Panc1 (cell line): ENCODE measurements at regions not wholly inside any gene's neighbourhood (a gene's known extent, or its start where the extent isn't known, plus 50 kb on each side); places are given as distances from the start of the nearest gene placed in this dataset.

ENCODE experiments used
- ATAC-seq: fragments of 200-7000 bp; cut with Tn5 transposase; 2 replicates; pipeline ENCODE4 v1.9.1; 2020; ENCODE audit warnings: mild to moderate bottlenecking, moderate library complexity
- BruUV-seq: library from RNA; stranded (reverse); fragments of 400-500 nt; replicated peaks from 2 replicates; lab custom pipeline; 2021; lab: Mats Ljungman, UMichigan
- CTCF ChIA-PET: fragments of 300-600 bp; sonication (Branson Sonifier 250); formaldehyde crosslinking; loops from one replicate; lab custom pipeline; 2022; ENCODE audit warnings: antibody characterized with exemption; lab: Charles Lee
- POLR2A ChIA-PET: fragments of 300-600 bp; sonication (Branson Sonifier 250); formaldehyde crosslinking; loops from one replicate; lab custom pipeline; 2022; ENCODE audit warnings: antibody characterized with exemption; lab: Charles Lee
- DNase-seq: peaks from one replicate; pipeline ENCODE4 v3.0.0-alpha.2; 2010; ENCODE audit warnings: low read depth, low spot score
- H3K27ac ChIP-seq: 2 replicates; pipeline ENCODE4 v1.5.1; 2011; ENCODE audit warnings: mild to moderate bottlenecking, low read length, inconsistent platforms
- H3K27me3 ChIP-seq: fragments of 200-500 bp; sonication (Bioruptor generic); 2 replicates; pipeline ENCODE4 v1.6.0; 2014; ENCODE audit warnings: low read length, inconsistent platforms; ENCODE audit not compliant: control insufficient read depth, insufficient read depth
- H3K36me3 ChIP-seq: fragments of 200-500 bp; sonication (Bioruptor generic); 2 replicates; pipeline ENCODE4 v1.5.1; 2014; ENCODE audit warnings: inconsistent platforms, mild to moderate bottlenecking, low read length, moderate library complexity; ENCODE audit not compliant: control insufficient read depth, insufficient read depth
- H3K4me1 ChIP-seq: 2 replicates; pipeline ENCODE4 v1.5.1; 2011; ENCODE audit warnings: inconsistent platforms, mild to moderate bottlenecking, low read length, moderate library complexity; ENCODE audit not compliant: control insufficient read depth, insufficient read depth
- H3K4me3 ChIP-seq, 2 experiments: 2 replicates each; pipeline ENCODE4 v1.5.1; 2011 to 2012; ENCODE audit warnings: low read depth in 2 of 2, low read length in 2 of 2, mild to moderate bottlenecking in 2 of 2, inconsistent platforms in 1 of 2, moderate library complexity in 1 of 2
- H3K9me3 ChIP-seq: fragments of 200-500 bp; sonication (Bioruptor generic); 2 replicates; pipeline ENCODE4 v1.5.1; 2014; ENCODE audit warnings: low read depth, mild to moderate bottlenecking, inconsistent platforms, low read length, moderate library complexity; ENCODE audit not compliant: control insufficient read depth, insufficient read depth
- POLR2AphosphoS5 ChIP-seq: IDR thresholded peaks from 2 replicates; pipeline ENCODE4 v1.6.1; 2012; ENCODE audit warnings: mild to moderate bottlenecking, low read depth, low read length, moderate library complexity
- SIN3A ChIP-seq: IDR thresholded peaks from 2 replicates; pipeline ENCODE4 v1.6.1; 2012; ENCODE audit warnings: low read depth, mild to moderate bottlenecking, low read length, moderate library complexity, borderline replicate concordance; ENCODE audit not compliant: insufficient read depth
- TCF7L2 ChIP-seq: IDR thresholded peaks from 2 replicates; pipeline ENCODE4 v1.6.1; 2011; ENCODE audit warnings: mild to moderate bottlenecking, low read depth, low read length, inconsistent platforms
- in situ Hi-C: cut with HindIII; loops from 2 replicates; pipeline ENCODE4 v1.10.0; 2016; ENCODE audit warnings: low sequenced_read_pairs, low pct_unique_long_range_greater_than_20kb
- intact Hi-C: fragments of 100-400 bp; cut with micrococcal nuclease; formaldehyde crosslinking; loops from one replicate; pipeline ENCODE4 v1.10.0; 2022; ENCODE audit not compliant: unreplicated experiment
- TF ChIP-seq, protein P1 (sequence below): fragments of 450-650 bp; IDR thresholded peaks from 2 replicates; pipeline ENCODE4 v1.5.1; 2017; ENCODE audit warnings: mild to moderate bottlenecking
- TF ChIP-seq, protein P2 (sequence below), 2 experiments: IDR thresholded peaks; 2 replicates each; pipeline ENCODE4 v1.6.1; 2011 to 2012; ENCODE audit warnings: low read depth in 2 of 2, control low read depth in 1 of 2, low read length in 1 of 2, mild to moderate bottlenecking in 1 of 2, moderate library complexity in 1 of 2; ENCODE audit not compliant: insufficient read depth in 1 of 2

DNA sequence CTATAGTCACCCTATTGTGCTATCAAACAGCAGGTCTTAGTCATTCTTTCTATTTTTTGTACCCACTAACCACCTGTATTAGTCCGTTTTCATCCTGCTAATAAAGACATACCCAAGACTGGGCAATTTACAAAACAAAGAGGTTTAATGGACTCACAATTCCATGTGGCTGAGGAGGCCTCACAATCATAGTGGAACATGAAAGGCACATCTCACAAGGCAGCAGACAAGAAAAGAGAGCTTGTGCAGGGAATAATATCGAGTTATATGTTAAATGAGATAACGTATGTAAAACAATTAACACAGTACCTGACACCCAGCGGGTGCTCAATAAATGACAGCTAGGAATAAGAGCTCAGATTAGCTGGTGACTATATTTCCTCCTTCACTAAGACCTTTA lies 88.1 kb upstream of the WDR44 start:
- DNase-seq: no peak
- intact Hi-C loops (loop anchor here (10.0 kb wide), 2 partner anchors 263 to 1763 kb away; no protein-coding TSS in a partner anchor), in situ Hi-C loops (no loop called here)
- Histone ChIP-seq H3K9me3 (no peaks in the 10 kb centered on the region), H3K36me3 (no peaks in the 10 kb centered on the region), H3K27ac (no peak overlapping the region), H3K27me3 (no peaks in the 10 kb centered on the region), H3K4me1 (no peaks in the 10 kb centered on the region), H3K4me3 (no peak overlapping the region)
- BruUV-seq: no TSS peak
- no peak for ATAC-seq
- CTCF ChIA-PET: no interaction called here
- TF ChIP-seq, protein P1, sequence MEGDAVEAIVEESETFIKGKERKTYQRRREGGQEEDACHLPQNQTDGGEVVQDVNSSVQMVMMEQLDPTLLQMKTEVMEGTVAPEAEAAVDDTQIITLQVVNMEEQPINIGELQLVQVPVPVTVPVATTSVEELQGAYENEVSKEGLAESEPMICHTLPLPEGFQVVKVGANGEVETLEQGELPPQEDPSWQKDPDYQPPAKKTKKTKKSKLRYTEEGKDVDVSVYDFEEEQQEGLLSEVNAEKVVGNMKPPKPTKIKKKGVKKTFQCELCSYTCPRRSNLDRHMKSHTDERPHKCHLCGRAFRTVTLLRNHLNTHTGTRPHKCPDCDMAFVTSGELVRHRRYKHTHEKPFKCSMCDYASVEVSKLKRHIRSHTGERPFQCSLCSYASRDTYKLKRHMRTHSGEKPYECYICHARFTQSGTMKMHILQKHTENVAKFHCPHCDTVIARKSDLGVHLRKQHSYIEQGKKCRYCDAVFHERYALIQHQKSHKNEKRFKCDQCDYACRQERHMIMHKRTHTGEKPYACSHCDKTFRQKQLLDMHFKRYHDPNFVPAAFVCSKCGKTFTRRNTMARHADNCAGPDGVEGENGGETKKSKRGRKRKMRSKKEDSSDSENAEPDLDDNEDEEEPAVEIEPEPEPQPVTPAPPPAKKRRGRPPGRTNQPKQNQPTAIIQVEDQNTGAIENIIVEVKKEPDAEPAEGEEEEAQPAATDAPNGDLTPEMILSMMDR: no peak
- POLR2A ChIA-PET: no interaction called here

- intact Hi-C loops: loop anchor here (10.0 kb wide), 2 partner anchors 264 to 1764 kb away; no protein-coding TSS in a partner anchor
- POLR2A ChIA-PET: no interaction called here
Observed at GRCh38 chrX:118259213-118259612, 86.7 kb upstream of the WDR44 start.

More at GRCh38 chrX:118259213-118259612, 86.7 kb upstream of the WDR44 start:
- no peak overlapping the region for H3K4me3 ChIP-seq
- H3K36me3 ChIP-seq: no peaks in the 10 kb centered on the region
- no peak for ATAC-seq
- no peak for DNase-seq
- H3K27me3 ChIP-seq: no peaks in the 10 kb centered on the region
- TF ChIP-seq TCF7L2 (no peak), SIN3A (no peak), POLR2AphosphoS5 (no peak)
- TF ChIP-seq, protein P2, sequence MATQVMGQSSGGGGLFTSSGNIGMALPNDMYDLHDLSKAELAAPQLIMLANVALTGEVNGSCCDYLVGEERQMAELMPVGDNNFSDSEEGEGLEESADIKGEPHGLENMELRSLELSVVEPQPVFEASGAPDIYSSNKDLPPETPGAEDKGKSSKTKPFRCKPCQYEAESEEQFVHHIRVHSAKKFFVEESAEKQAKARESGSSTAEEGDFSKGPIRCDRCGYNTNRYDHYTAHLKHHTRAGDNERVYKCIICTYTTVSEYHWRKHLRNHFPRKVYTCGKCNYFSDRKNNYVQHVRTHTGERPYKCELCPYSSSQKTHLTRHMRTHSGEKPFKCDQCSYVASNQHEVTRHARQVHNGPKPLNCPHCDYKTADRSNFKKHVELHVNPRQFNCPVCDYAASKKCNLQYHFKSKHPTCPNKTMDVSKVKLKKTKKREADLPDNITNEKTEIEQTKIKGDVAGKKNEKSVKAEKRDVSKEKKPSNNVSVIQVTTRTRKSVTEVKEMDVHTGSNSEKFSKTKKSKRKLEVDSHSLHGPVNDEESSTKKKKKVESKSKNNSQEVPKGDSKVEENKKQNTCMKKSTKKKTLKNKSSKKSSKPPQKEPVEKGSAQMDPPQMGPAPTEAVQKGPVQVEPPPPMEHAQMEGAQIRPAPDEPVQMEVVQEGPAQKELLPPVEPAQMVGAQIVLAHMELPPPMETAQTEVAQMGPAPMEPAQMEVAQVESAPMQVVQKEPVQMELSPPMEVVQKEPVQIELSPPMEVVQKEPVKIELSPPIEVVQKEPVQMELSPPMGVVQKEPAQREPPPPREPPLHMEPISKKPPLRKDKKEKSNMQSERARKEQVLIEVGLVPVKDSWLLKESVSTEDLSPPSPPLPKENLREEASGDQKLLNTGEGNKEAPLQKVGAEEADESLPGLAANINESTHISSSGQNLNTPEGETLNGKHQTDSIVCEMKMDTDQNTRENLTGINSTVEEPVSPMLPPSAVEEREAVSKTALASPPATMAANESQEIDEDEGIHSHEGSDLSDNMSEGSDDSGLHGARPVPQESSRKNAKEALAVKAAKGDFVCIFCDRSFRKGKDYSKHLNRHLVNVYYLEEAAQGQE (IDR thresholded peaks at IDR 0.05; ENCODE audit: insufficient read depth in 1 of 2, low read depth in 2 of 2, low read length in 1 of 2): no peak
- TF ChIP-seq, protein P1: no peak
- no TSS peak for BruUV-seq
- CTCF ChIA-PET: no interaction called here
- in situ Hi-C loops: no loop called here
- no peaks in the 10 kb centered on the region for H3K4me1 ChIP-seq
- no peak overlapping the region for H3K27ac ChIP-seq
- no peaks in the 10 kb centered on the region for H3K9me3 ChIP-seq
